Epidermal melanocyte (primary cell): ENCODE measurements at regions not wholly inside any gene's neighbourhood (a gene's known extent, or its start where the extent isn't known, plus 50 kb on each side); places are given as distances from the start of the nearest gene placed in this dataset.
"Not testable (repeated sequence)": the region's sequence is repeated elsewhere in the genome, so short reads cannot be mapped to it uniquely, and the experiment has no call there.

ENCODE experiments used
- DNase-seq: peaks from one replicate; pipeline ENCODE4 v3.0.0; 2011; ENCODE audit warnings: low spot score; ENCODE audit not compliant: insufficient read length

DNA sequence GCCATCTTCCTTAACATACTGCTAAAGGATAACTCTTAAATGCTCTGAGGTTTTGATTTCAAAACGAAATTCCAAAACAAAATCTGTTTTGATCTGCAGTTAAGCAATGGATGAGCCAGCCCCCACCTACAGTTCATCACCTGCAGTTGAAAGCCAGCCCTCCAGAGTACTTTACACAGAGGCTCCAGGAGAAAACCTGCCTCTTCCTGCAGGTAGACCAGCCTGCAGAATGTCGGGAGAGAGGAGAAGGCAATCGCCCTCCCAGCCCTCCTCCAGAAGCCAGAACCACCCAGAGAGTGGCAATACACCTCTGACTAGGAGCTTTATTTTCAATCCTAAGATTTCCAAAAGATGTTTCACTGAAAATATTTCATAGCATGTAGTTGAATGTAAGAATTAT lies 798.1 kb downstream of the GATA3 start:
- no peak for DNase-seq

DNA sequence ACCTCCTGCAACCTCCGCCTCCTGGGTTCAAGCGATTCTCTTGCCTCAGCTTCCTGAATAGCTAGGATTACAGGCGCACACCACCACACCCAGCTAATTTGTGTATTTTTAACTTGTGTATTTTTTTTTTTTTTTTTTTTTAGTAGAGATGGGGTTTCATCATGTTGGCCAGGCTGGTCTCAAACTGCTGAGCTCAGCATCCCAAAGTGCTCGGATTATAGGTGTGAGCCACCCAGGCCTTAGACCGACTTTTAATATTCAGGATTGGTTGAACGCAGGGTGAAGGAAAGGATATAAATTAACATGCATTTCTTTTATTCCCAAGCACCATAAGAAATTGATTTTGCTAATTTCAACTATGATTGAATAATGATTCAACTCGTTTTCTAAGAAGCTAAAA lies 798.6 kb downstream of the GATA3 start:
- DNase-seq: no peak

DNA sequence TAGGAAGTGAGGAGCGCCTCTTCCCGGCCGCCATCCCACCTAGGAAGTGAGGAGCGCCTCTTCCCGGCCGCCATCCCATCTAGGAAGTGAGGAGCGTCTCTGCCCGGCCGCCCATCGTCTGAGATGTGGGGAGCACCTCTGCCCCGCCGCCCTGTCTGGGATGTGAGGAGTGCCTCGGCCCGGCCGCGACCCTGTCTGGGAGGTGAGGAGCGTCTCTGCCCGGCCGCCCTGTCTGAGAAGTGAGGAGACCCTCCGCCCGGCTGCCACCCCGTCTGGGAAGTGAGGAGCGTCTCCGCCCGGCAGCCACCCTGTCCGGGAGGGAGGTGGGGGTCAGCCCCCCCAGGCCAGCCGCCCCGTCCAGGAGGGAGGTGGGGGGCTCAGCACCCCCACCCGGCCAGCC lies 814.4 kb downstream of the GATA3 start:
- DNase-seq: not testable (repeated sequence)

DNA sequence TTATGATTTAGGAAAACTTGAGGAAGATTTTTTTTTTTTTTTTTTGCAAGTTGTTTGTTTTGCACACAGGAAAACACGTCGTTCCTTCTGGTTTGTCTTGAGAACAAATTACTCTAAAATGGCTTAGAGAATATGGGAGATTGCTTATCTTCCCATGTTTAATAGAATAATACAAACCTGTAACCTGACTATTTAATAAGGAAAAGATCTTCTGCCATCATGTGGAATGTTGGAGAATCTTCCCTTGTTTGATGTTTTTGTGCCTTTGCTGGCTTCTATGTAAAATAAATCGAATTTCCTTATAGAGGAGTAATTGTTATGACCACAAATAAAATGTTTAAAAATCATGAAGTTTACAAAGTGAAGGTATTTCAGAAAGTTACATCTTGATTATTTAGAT lies 818.8 kb downstream of the GATA3 start:
- no peak for DNase-seq

DNA sequence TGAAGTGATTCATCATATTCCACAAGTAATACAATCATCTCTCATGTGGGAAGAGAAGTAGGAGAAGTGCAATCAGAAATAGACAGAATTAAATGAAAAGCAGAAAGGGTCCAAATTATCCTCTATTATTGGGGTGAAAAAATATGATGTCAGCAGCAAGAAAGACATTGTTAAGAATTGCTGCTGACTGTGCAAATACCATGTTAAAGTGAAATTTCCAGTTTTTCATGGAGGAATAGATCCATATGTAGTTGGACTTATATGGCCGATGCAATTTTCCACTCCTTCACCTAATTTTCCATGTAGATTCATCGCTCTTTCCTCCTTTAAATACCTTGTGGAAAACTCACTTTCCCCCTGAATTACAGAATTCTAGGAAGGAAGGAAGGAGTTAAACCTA lies 819.8 kb downstream of the GATA3 start:
- no peak for DNase-seq

DNA sequence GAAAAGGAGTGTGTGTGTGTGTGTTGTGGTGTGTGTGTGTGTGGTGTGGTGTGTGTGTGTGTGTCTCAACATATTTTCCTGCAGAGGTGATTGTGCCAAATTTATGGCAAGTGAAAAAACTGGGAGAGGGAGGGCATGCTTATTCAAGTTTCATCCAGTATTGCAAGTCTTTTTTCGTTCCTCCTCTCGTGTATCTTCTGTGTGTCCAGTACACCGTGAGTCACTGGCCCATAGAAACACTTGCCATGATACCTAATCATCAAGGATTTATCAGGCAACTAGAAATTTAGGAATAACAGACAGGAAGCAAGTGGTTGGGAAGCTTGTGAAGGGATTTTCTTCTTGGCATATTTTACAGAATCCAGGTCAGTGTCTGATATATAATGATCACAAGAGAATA lies 820.5 kb downstream of the GATA3 start:
- no peak for DNase-seq

DNA sequence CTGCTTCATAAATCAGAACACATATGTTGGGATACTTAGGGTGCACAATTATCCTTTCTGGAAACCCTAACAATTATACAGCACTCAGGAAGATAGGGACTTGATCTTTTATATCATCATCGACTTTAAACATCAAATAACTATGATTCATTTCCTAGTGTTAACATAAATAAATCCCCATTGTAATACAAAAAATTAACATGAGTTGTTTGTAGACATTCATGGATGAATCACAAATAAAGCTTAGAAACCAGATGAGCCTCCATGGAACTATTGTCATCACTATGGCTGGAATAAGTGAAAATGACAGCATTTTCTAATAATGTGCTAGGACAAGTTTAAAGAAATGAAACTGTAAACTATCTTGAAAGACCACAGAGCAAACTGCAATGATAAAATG lies 821.7 kb downstream of the GATA3 start:
- DNase-seq: no peak

DNA sequence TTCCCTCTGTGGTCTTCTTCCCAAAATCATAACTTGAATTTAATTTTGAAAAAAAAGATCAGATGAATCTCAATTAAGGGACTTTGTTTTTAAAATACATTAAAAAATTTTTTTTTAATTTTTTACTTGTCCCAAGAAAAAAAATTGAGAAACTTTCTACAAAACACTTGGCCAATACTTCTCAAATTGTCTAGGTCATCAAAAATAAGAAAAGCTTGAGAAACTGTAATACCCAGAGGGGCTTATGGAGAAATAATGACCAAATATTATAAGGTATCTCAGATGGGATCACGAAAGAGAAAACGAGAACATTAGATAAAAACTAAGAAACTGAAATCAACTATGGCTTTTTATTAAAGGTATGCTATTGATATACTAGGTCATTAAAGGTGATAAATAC lies 835.0 kb downstream of the GATA3 start:
- DNase-seq: no peak

DNA sequence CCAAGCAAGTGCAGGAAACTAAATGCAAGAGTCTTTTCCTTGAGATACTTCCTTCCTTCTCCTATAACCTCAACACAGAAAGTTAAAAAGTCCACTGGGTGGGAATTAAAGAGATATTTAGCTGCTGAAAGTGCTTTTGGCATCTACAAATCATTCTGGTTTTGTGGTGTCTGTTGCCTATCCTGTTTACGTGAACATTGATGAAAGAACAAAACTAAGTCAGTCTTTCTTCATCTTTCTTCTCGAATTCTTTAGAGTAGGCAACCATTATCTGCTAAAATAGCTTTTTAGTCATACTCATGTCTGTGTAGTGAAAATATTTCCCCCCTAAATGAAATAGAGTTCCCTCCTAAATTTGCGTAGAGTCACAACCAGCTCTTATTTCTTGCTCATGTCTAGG lies 838.6 kb downstream of the GATA3 start:
- DNase-seq: no peak

DNA sequence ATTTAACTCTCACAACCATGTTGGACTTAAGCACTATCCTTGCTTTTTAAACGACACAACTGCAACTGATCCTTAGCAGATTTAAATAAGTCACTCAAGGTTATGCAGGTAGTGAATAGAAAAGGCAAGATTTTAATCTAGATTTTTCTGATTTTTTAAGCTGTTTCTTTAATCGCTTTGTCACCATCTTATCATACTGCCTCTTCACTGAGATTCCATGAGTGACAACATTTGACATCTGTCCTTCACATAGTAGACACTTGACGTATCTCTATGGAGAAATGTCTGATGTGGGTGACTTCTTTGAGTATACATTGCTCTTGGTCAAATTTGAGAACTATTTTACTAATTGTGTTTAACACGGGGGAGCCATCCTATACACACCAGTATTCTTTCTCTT lies 839.7 kb downstream of the GATA3 start:
- DNase-seq: no peak

DNA sequence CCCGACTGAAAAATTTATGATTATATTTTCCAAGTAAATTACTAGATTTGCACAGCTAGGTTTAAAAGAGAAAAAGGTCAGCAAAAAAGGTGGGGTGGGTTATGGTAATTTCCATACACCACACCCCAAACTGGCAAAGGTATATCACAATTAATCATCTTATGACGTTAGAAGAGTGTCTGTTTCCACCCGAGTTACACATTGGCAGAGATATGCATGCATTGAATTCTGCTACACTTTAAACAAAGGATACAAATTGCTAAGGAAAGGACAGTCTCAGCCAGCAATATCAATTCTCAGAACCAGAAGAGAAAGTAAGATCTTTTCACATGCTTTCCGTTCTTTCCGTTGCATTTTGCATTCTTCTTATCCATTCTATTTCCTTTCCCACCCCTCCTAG lies 843.3 kb downstream of the GATA3 start:
- no peak for DNase-seq

DNA sequence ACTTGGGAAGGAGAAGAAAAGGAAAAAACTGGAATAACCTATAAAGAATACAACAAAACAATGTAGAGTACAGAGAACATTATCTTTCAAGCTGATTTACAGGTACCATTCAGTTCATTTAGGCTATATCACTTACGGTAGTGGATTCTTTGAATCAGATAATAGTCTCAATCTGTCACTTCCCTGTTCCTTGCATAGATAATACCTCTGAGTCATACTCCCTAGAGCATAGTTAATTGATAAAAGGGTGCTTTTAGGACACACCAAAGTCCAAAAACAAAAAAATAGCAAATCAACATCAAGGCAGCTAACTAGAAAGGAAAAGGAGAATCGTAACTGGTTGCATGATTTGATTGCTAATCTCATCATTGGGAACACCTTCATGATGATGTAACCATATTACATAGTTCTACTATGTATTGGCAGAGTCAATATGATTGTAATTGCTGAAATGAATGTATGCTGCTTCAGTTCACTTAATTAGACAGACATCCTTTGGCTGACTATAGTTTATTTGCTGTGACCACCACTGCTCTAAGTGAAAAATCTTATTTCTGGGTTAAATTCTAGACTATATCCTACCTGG lies 844.4 kb downstream of the GATA3 start:
- no peak for DNase-seq

DNA sequence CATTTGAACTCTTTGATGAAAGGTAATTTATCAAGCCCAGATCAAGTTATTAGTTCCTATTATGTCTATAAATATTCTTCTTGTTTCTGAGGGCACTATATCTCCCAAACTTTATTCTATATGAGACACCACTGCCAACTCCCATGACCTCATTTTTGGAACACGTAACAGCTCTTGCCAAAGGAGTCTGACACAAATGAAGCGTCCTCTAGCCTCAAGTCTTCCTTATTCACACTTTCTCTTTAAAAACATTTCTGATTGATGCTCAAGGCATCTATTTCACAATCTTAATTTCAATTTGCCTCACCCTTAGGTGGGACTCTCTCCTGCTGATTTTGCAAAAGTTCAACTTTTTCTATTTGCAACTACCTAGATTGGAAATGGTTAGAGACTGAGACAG lies 848.4 kb downstream of the GATA3 start:
- no peak for DNase-seq

DNA sequence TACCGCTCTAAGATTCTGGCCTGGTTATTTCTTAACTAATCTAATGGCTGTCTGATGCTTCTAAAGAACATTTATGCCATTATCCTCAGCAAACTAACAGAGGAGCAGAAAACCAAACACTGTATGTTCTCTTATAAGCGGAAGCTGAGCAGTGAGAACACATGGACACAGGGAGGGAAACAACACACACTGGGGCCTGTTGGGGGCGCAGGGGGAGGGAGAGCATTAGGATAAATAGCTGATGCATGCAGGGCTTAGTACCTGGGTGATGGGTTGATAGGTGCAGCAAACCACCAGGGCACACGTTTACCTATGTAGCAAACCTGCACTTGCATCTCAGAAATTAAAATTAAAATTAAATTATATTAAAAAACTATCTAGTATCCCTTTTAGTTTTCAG lies 853.5 kb downstream of the GATA3 start:
- DNase-seq: no peak

DNA sequence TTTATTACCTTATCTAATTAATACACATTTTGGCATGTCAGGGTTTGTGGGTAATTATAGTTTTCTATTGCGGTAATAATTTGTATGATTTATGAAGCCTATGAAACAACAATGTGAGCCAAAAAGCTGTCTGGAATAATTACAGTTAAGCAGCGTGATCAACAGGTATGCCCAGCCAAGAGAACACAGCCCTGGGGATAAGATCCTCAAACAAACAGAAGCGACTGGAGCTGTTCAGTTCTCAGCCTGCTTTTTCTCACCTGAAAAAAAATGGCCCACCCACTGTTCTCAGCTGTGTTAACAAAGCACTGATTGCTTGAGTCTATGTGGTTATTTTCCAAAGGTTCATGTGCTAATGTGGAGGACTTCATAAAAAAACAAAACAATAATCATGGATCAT lies 855.8 kb downstream of the GATA3 start:
- DNase-seq: no peak

DNA sequence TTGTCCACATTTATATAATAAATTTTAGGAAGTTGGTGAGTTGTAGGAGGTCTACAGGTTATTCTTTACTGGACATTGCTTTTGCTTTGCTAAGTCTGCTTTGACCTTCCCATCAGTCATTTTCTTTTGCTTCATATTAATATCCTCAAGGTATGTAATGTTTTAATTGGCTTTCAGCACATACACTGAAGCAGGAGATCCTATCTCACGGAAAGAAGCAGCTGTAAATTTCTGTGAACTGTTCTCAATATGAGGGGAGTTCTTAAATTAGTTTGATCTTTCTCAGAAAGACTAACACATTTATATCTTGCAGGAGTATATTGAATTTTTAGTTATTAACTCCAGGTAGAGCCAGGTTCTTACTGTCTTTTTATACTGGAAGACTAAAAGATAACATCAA lies 856.5 kb downstream of the GATA3 start:
- no peak for DNase-seq

DNA sequence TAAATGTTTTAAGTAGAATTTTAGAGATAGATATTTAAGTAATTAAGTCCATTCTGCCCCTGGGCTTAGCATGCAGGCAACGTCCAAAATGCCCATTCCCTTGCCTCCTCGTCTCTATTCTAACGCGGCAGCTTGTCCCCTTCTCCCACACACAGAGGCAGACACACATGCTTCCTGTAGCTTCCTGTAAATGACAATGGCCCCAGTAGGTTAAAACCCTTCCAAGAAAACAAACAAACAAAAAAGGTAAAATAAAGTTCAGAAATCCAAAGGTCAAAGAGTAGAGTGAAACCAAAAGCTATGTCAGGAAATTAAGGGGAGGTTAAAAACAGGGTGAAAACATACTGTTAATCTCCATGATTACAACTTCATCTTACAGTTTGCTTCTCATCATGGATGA lies 857.6 kb downstream of the GATA3 start:
- no peak for DNase-seq

DNA sequence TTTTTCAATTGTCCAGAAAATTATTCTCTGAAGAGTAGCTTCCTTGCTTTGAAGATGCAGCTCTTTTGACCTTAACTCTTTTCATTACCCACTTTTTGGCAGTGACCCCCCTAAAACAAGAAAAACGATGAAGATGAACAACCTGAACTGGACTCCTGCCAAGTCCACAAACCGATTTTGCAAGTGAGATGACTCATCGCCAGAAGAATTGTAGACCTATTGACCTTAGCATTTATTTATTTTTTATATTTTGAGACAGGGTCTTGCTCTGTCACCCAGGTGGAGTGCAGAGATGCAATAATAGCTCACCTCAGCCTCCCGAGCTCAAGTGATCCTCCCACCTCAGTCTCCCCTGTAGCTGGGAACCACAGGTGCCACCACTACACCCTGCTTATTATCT lies 859.2 kb downstream of the GATA3 start:
- DNase-seq: no peak

DNA sequence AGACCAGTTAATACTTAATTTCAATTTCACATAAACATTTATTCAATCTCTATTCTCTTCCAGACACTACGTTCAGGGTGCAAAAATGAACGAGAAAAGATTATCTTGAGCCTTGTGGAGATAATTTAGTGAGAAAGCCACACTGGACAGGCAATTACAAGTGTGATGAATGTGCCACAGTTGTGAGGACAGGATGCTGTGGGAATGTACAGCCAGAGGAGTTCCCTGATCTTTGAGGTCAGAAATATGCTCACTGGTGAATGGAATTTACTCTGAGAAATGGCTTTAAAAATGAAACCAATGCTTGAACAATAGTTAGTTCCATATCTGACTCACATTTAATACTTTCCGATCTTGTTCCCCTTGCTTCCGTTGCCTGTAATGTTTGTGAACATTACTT lies 864.8 kb downstream of the GATA3 start:
- no peak for DNase-seq

DNA sequence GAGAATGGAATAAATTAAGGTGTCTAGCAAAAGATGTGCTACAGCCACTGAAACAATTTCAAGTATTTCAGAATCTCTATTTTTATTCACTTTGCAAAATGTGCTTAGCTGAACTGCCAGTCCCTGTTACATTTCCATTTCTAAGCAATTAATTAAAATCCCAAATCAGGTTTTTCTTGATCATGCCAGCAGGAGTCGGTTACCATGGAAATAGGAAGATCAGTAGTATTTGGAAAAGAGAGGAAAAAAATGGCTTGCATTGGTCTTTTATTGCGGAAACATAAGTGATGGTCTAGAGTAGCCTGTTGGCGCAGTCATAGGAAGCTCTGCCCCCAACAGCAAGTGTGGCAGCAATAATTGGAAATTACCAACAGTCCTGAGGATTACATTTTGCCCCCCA lies 867.1 kb downstream of the GATA3 start:
- no peak for DNase-seq

DNA sequence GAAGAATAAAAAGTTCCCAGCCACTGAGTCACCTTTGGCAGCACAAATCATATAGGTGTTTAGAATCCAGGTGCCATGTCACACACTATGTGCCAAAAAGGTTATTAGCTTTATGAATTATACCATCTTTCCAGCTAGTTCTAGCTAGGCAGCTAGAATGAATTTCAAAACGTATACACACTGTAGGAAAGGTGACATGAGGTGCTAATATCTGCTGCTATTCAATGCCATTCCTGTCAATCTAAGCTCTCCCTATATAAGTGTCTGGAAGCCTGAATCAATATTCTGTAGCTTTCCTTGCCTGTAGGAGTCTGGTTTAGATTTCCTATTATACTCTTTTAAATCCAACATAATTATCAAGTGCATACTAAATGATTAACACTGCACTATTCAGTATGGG lies 868.6 kb downstream of the GATA3 start:
- no peak for DNase-seq

DNA sequence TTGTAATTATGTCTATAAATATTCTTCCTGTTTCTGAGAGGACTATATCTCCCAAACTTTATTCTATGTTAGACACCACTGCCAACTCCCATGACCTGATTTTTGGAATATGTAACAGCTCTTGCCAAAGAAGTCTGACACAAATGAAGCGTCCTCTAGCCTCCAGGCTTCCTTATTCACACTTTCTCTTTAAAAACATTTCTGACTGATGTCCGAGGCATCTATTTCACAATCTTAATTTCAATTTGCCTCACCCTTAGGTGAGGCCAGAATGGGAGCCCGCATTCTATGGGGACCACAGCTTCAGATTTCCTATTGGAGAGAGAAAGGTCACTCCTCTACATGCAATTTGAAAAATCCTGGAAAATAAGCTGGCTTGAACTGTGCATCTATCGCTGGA lies 873.2 kb downstream of the GATA3 start:
- DNase-seq: no peak

DNA sequence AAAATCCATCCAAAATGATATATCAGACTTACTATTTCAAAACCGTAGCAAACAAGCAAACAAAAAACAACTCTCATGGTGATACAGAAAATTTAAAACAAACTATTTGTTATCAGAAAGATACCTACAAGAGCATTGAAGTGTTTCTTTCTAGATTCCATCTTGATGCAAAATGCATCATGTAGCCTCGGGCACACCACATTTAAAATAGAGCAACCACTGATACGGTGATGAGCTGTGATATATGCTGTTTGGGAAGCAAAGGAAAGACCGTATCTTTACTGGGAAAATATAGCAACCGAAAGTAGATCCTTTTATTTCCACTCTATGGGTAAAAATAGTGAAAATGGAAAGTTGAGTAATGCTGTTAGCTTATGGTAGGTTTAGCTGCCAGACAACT lies 892.0 kb downstream of the GATA3 start:
- no peak for DNase-seq

DNA sequence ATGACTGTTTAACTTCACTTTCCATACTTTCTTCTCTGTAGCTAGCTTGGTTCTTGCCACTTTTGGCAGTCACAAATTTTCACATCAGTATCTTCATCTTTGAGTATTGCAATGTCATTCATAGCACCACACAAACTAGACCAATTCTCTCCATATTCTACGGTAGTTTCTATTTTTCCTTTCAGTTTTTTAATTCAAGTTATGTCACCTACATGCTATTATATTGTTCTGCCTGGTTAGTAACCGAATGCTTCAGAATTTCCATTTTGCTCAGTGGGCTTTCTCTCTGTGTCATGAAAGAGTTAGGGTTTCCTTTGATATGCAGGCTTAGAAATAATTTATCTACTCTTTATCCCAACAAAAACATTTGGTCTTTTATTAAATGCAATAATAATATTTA lies 896.5 kb downstream of the GATA3 start:
- DNase-seq: no peak
